MM.1S (cell line): ENCODE measurements at regions not wholly inside any gene's neighbourhood (a gene's known extent, or its start where the extent isn't known, plus 50 kb on each side); places are given as distances from the start of the nearest gene placed in this dataset.

Experiments
- DNase-seq: peaks from one replicate; pipeline ENCODE4 v3.0.0-alpha.2; 2015
- H2AFZ ChIP-seq: fragments of 300-600 bp; sonication (generic); 2 replicates; pipeline ENCODE4 v1.6.0; 2016; ENCODE audit warnings: antibody characterized with exemption, low read length
- H3F3A ChIP-seq: fragments of 300-600 bp; sonication (generic); 2 replicates; pipeline ENCODE4 v1.6.1; 2016; ENCODE audit warnings: mild to moderate bottlenecking, antibody characterized with exemption, low read length, moderate library complexity, mixed read lengths; ENCODE audit not compliant: insufficient read depth
- H3K27ac ChIP-seq: fragments of 300-600 bp; sonication (generic); 2 replicates; pipeline ENCODE4 v1.5.1; 2016; ENCODE audit warnings: mild to moderate bottlenecking, low read length
- H3K27me3 ChIP-seq: fragments of 300-600 bp; sonication (generic); replicated peaks from 2 replicates; pipeline ENCODE4 v1.6.0; 2016; ENCODE audit warnings: low read length; ENCODE audit not compliant: insufficient read depth
- H3K36me3 ChIP-seq: fragments of 300-600 bp; sonication (generic); replicated peaks from 2 replicates; pipeline ENCODE4 v1.6.1; 2016; ENCODE audit warnings: mild to moderate bottlenecking, low read length, mixed read lengths; ENCODE audit not compliant: insufficient read depth
- H3K4me1 ChIP-seq: fragments of 300-600 bp; sonication (generic); 2 replicates; pipeline ENCODE4 v1.6.1; 2016; ENCODE audit warnings: low read length, mixed read lengths
- H3K4me2 ChIP-seq: fragments of 300-600 bp; sonication (generic); 2 replicates; pipeline ENCODE4 v1.6.0; 2016; ENCODE audit warnings: low read depth, low read length
- H3K4me3 ChIP-seq: fragments of 300-600 bp; sonication (generic); 2 replicates; pipeline ENCODE4 v1.5.1; 2016; ENCODE audit warnings: low read length, mixed read lengths
- H3K79me2 ChIP-seq: fragments of 300-600 bp; sonication (generic); 2 replicates; pipeline ENCODE4 v1.6.1; 2016; ENCODE audit warnings: mixed run types, low read length, mixed read lengths
- H3K9ac ChIP-seq: fragments of 300-600 bp; sonication (generic); 2 replicates; pipeline ENCODE4 v1.6.1; 2016; ENCODE audit warnings: low read length, mixed read lengths
- H3K9me2 ChIP-seq: fragments of 300-600 bp; sonication (generic); replicated peaks from 2 replicates; pipeline ENCODE4 v1.6.1; 2016; ENCODE audit warnings: mild to moderate bottlenecking, low read length, mixed read lengths; ENCODE audit not compliant: insufficient read depth
- H3K9me3 ChIP-seq: fragments of 300-600 bp; sonication (generic); replicated peaks from 2 replicates; pipeline ENCODE4 v1.6.1; 2016; ENCODE audit warnings: mild to moderate bottlenecking, low read length, mixed read lengths; ENCODE audit not compliant: insufficient read depth
- H4K20me1 ChIP-seq: fragments of 300-600 bp; sonication (generic); 2 replicates; pipeline ENCODE4 v1.6.1; 2016; ENCODE audit warnings: mild to moderate bottlenecking, low read length, moderate library complexity, mixed read lengths; ENCODE audit not compliant: insufficient read depth
- CTCF ChIP-seq: fragments of 300-600 bp; sonication (generic); IDR thresholded peaks from 2 replicates; pipeline ENCODE4 v1.5.1; 2016; ENCODE audit warnings: antibody characterized with exemption, low read length, mixed read lengths
- EZH2 ChIP-seq: fragments of 300-600 bp; sonication (generic); optimal IDR thresholded peaks from 2 replicates; pipeline ENCODE3; 2017; ENCODE audit warnings: low read depth, mild to moderate bottlenecking, antibody characterized with exemption, low read length, mixed read lengths
- EZH2phosphoT487 ChIP-seq: fragments of 300-600 bp; sonication (generic); IDR thresholded peaks from 2 replicates; pipeline ENCODE4 v1.6.1; 2018; ENCODE audit warnings: antibody characterized with exemption, low read length

- Histone ChIP-seq H3K4me2 (no peak overlapping the region), H2AFZ (no peak overlapping the region), H3K27me3 (peaks cover 85% of the 10 kb centered on the region), H3K36me3 (no peaks in the 10 kb centered on the region), H3K9ac (no peak overlapping the region), H3K4me3 (no peak overlapping the region), H3K4me1 (no peaks in the 10 kb centered on the region), H3K9me2 (no peaks in the 10 kb centered on the region), H3K79me2 (no peaks in the 10 kb centered on the region), H3K9me3 (no peaks in the 10 kb centered on the region), H3F3A (no peaks in the 10 kb centered on the region), H4K20me1 (no peaks in the 10 kb centered on the region), H3K27ac (no peak overlapping the region)
- TF ChIP-seq EZH2 (no peak), CTCF (no peak), EZH2phosphoT487 (no peak)
- no peak for DNase-seq
Observed at GRCh38 chr11:71181566-71181965, 70.8 kb downstream of the SHANK2 start.

GRCh38 chr11:71180694-71181470, 71.5 kb downstream of the SHANK2 start:
- no peak overlapping the region for H3K9ac ChIP-seq
- no peaks in the 10 kb centered on the region for H3K79me2 ChIP-seq

GRCh38 chr11:71179877-71180605, 72.3 kb downstream of the SHANK2 start:
- no peak for DNase-seq
- Histone ChIP-seq H3F3A (no peaks in the 10 kb centered on the region), H3K27me3 (peaks cover 90% of the 10 kb centered on the region), H3K4me1 (no peaks in the 10 kb centered on the region), H3K4me2 (no peak overlapping the region), H4K20me1 (no peaks in the 10 kb centered on the region), H3K9ac (no peak overlapping the region), H3K9me3 (no peaks in the 10 kb centered on the region), H3K9me2 (no peaks in the 10 kb centered on the region), H3K27ac (no peak overlapping the region), H3K4me3 (no peak overlapping the region), H3K36me3 (no peaks in the 10 kb centered on the region), H2AFZ (no peak overlapping the region), H3K79me2 (no peaks in the 10 kb centered on the region)
- TF ChIP-seq CTCF (no peak), EZH2 (no peak), EZH2phosphoT487 (no peak)

More at GRCh38 chr11:71180694-71181470, 71.5 kb downstream of the SHANK2 start:
- no peak overlapping the region for H3K4me3 ChIP-seq
- no peak overlapping the region for H3K27ac ChIP-seq
- H3K4me1 ChIP-seq, result no peaks in the 10 kb centered on the region
- DNase-seq, result no peak
- peaks cover 85% of the 10 kb centered on the region for H3K27me3 ChIP-seq
- no peaks in the 10 kb centered on the region for H3F3A ChIP-seq
- H3K36me3 ChIP-seq, result no peaks in the 10 kb centered on the region
- H3K4me2 ChIP-seq, result no peak overlapping the region
- H3K9me3 ChIP-seq, result no peaks in the 10 kb centered on the region
- H4K20me1 ChIP-seq, result no peaks in the 10 kb centered on the region
- TF ChIP-seq CTCF (no peak), EZH2 (no peak), EZH2phosphoT487 (no peak)
- no peaks in the 10 kb centered on the region for H3K9me2 ChIP-seq
- H2AFZ ChIP-seq, result no peak overlapping the region
